Chondrocyte (in vitro differentiated cells): ENCODE measurements at regions not wholly inside any gene's neighbourhood (a gene's known extent, or its start where the extent isn't known, plus 50 kb on each side); places are given as distances from the start of the nearest gene placed in this dataset.

ENCODE experiments used
- DNase-seq: peaks from one replicate; pipeline ENCODE4 v3.0.0; 2021; ENCODE audit warnings: mixed read lengths, low spot score
- H3K27ac Mint-ChIP-seq: one replicate; pipeline ENCODE4 v1.8.0; 2021; ENCODE audit warnings: mild to moderate bottlenecking, moderate library complexity, mixed read lengths; ENCODE audit not compliant: unreplicated experiment
- H3K27me3 Mint-ChIP-seq: 2 replicates; pipeline ENCODE4 v1.8.0; 2021; ENCODE audit warnings: low read depth, mixed read lengths
- H3K36me3 Mint-ChIP-seq: 2 replicates; pipeline ENCODE4 v1.8.0; 2021; ENCODE audit warnings: low read depth, mixed read lengths
- H3K4me1 Mint-ChIP-seq: 2 replicates; pipeline ENCODE4 v1.8.0; 2021; ENCODE audit warnings: low read depth, mild to moderate bottlenecking, mixed read lengths
- H3K4me3 Mint-ChIP-seq: one replicate; pipeline ENCODE4 v1.8.0; 2021; ENCODE audit warnings: mild to moderate bottlenecking, moderate library complexity, mixed read lengths; ENCODE audit not compliant: unreplicated experiment
- H3K9me3 Mint-ChIP-seq: 2 replicates; pipeline ENCODE4 v1.8.0; 2021; ENCODE audit warnings: low read depth, mixed read lengths
- TF ChIP-seq, protein P1 (sequence below): fragments of 200-600 bp; sonication (generic); IDR thresholded peaks from 2 replicates; pipeline ENCODE4 v1.5.0; 2021; ENCODE audit warnings: antibody characterized with exemption, mild to moderate bottlenecking, moderate library complexity

DNA sequence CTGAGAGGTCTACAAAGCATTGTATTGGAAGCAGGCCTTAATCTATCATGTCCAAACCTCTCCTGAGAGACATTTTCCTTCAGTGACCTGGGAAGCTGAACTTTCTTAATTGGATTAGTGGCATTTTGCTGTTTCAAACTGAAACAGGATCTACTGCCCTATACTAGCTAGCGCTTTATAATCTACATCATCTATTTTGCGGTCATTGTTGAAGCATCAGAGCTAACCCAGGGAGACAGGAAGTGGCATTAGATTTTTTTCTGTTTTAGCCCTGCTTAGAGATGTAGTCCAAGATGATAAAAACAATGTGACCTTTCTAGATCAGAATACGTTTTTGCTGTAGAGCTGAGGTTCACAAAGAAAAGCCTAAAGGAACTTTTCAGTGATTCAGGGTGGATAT is 147.4 kb upstream of the AGR3 start:
- no peak overlapping the region for H3K27ac Mint-ChIP-seq
- no peak for DNase-seq
- H3K4me3 Mint-ChIP-seq: no peak overlapping the region
- H3K27me3 Mint-ChIP-seq: no peaks in the 10 kb centered on the region
- TF ChIP-seq, protein P1, sequence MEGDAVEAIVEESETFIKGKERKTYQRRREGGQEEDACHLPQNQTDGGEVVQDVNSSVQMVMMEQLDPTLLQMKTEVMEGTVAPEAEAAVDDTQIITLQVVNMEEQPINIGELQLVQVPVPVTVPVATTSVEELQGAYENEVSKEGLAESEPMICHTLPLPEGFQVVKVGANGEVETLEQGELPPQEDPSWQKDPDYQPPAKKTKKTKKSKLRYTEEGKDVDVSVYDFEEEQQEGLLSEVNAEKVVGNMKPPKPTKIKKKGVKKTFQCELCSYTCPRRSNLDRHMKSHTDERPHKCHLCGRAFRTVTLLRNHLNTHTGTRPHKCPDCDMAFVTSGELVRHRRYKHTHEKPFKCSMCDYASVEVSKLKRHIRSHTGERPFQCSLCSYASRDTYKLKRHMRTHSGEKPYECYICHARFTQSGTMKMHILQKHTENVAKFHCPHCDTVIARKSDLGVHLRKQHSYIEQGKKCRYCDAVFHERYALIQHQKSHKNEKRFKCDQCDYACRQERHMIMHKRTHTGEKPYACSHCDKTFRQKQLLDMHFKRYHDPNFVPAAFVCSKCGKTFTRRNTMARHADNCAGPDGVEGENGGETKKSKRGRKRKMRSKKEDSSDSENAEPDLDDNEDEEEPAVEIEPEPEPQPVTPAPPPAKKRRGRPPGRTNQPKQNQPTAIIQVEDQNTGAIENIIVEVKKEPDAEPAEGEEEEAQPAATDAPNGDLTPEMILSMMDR: no peak
- H3K36me3 Mint-ChIP-seq: no peaks in the 10 kb centered on the region
- no peaks in the 10 kb centered on the region for H3K4me1 Mint-ChIP-seq
- H3K9me3 Mint-ChIP-seq: no peaks in the 10 kb centered on the region

DNA sequence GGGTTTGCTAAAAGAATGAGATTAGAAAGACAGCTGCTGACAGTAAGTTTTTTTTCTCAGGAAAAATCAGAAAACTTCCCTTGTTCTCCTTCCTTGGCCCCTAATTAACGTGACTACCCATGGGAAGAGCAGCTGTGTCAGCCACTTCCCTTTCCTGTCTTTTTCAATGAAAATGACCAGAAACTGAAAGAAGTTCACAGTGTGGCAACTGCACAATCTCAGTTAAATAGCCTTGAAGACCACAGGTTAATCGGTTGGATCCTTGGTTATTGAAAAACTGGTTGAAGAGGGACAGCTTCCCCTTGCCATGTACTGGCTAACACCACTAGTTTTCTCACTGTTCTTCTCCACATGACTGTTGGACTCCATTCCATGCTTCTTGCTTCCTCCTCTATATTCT is 148.8 kb upstream of the AGR3 start:
- Mint-ChIP-seq H3K27ac (no peak overlapping the region), H3K36me3 (no peaks in the 10 kb centered on the region), H3K4me1 (no peaks in the 10 kb centered on the region), H3K27me3 (no peaks in the 10 kb centered on the region), H3K9me3 (no peaks in the 10 kb centered on the region), H3K4me3 (no peak overlapping the region)
- DNase-seq: no peak
- TF ChIP-seq, protein P1: no peak

DNA sequence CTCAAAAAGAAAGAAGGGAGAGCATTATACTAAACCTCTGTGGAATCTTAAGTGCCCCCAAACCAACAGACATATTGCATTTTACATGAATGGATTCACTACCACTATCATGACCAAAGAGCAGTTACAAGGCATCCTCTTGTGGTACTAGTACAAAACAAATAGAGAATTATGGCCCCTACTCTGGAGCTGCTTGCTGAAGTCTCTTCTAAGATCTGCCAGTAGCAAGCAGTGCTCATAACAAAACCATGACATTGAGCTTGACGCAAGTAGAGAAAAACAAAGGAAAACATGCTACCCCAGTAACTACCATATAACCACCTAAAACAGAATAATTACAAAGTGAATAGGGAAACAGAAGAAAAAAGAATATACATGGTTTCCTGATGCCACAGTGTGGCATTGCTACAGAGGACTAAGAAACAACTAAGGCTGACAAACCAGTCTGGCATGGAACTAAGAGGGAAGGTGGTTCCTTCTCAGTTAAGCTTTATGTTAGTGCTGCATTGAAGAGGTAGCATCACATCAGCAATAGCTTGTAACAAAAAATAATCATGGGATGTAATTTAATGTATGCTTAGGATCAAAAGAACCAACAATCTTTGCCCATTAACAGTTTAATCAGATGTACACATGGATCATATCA is 150.2 kb upstream of the AGR3 start:
- Mint-ChIP-seq H3K9me3 (no peaks in the 10 kb centered on the region), H3K4me1 (no peaks in the 10 kb centered on the region), H3K27ac (no peak overlapping the region), H3K4me3 (no peak overlapping the region), H3K27me3 (no peaks in the 10 kb centered on the region), H3K36me3 (no peaks in the 10 kb centered on the region)
- TF ChIP-seq, protein P1: no peak
- DNase-seq: no peak

DNA sequence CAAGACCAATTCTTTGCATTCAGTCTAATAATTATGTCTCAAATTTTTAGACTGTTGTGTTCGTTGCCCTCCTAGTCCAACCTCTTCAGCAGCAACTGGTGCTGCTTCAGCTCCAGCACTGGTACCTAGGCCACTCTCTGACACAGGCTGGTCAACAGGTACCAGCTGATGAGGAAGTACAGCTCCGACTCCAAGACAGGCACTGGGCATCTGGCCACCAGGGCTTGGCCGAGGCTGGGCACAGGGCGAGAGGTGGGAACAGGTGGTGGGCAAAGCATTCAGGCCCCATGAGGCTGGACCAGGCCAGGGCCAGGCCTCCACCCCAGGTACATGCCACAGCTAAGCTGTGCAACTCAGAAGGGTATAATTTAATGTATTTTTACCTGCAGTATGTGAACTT is 151.5 kb upstream of the AGR3 start:
- Mint-ChIP-seq H3K4me3 (no peak overlapping the region), H3K27me3 (no peaks in the 10 kb centered on the region), H3K27ac (no peak overlapping the region), H3K4me1 (peaks cover 4% of the 10 kb centered on the region), H3K9me3 (no peaks in the 10 kb centered on the region), H3K36me3 (no peaks in the 10 kb centered on the region)
- no peak for DNase-seq
- TF ChIP-seq, protein P1: no peak

DNA sequence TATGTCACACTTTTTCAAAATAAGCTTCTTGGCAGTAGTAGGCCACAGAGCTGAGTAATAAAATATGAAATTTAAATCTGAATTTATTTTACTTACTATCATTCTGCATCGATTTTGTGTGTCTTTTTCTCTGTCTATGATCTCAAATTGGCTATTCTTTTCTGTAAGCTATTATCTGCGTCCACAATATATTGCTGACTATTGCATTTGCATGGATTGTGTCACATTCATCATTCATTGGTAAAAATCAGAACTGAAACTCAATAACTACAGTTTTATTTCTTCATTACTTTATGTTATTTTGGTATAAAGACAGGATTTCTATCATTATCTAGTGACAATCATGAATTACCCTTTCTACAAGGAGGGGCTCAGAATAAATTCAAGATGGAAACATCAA is 154.8 kb upstream of the AGR3 start:
- H3K4me1 Mint-ChIP-seq: peaks cover 31% of the 10 kb centered on the region
- H3K4me3 Mint-ChIP-seq: no peak overlapping the region
- H3K9me3 Mint-ChIP-seq: no peaks in the 10 kb centered on the region
- no peaks in the 10 kb centered on the region for H3K36me3 Mint-ChIP-seq
- TF ChIP-seq, protein P1: no peak
- no peak overlapping the region for H3K27ac Mint-ChIP-seq
- H3K27me3 Mint-ChIP-seq: no peaks in the 10 kb centered on the region
- no peak for DNase-seq
